ENCODE measurements at regions not wholly inside any gene's neighbourhood (a gene's known extent, or its start where the extent isn't known, plus 50 kb on each side); places are given as distances from the start of the nearest gene placed in this dataset.
"Not testable (repeated sequence)": the region's sequence is repeated elsewhere in the genome, so short reads cannot be mapped to it uniquely, and the experiment has no call there.

DNA sequence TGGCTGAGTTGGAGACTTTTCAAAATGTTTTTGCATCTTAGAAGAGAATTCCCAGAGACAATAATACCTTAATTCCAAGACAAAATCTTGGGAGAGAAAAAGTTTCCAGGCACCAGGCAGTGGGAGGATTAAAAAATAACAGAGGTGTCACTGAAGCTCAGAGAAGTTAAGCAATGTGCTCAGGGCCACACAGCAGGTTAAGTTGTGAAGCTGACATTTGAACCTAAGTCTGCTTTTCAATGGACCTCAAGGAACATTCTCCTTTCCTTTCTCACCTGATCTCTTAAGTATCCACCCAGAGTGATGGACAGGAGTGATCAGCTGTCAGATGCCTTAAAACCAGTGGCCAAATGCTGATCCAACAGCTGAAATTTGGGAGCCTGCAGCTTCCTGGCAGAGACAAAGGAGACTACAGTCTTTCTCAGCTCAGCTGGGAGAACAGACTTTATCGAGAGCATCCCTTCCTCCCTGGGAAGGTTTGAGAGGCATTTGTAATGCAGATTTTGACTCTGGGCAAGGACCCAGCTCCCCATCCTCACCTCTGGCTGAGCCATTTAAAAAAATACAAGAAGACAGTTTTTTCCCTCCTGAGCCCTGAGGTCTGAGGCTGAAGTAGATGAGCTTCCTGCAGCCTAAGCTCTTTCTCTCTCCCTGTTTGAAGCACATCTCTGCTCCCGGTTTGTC is 174.9 kb upstream of the RPH3A start:
- DNase-seq: no peak

- no peak for DNase-seq
Observed at GRCh38 chr12:112617153-112617505, 174.4 kb upstream of the RPH3A start.

GRCh38 chr12:112627851-112628250 is 163.7 kb upstream of the RPH3A start:
- no peak for DNase-seq

GRCh38 chr12:112631974-112632373 is 159.6 kb upstream of the RPH3A start:
- not testable (repeated sequence) for DNase-seq

- no peak for DNase-seq
Observed at GRCh38 chr12:112635036-112635435, 156.5 kb upstream of the RPH3A start.

- no peak for DNase-seq
Observed at GRCh38 chr12:112638420-112638819, 153.1 kb upstream of the RPH3A start.

DNA sequence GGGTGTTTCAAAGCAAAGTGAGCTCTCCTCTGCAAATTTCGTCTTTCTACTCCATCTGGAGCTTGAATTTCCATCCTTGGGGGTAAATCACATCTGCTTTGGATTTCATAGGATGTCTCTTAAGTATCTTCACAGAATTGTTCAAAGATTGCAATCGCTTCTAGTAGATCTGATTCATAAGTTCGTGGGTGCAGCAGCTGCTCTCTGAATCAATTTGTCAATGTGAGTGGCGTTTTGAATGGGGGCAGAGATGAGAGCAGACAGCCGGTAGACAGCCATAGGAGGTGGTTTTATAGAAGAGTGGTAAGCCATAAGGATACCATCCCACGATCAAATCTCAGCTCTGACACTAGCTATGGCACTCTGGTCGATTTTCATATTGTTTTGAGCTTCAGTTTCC is 146.0 kb upstream of the RPH3A start:
- DNase-seq: no peak

DNA sequence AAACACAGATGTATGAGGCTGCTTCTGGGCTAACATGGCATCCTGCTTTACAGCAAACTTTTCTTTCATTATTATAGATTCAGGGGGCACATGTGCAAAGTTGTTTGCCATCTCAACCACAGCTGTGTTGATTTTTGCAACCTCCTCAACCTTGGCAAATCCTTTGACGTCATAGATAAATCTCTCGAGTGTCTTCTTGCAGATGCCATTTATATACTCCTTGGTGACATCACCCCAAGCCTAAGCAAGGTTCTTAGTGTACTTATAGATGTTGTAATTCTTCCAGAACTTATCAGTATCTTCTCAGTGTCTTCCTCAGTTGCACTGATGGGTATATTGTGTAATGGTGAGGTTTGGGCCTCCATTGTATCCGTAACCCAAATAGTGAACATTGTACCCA is 135.4 kb upstream of the RPH3A start:
- no peak for DNase-seq

DNA sequence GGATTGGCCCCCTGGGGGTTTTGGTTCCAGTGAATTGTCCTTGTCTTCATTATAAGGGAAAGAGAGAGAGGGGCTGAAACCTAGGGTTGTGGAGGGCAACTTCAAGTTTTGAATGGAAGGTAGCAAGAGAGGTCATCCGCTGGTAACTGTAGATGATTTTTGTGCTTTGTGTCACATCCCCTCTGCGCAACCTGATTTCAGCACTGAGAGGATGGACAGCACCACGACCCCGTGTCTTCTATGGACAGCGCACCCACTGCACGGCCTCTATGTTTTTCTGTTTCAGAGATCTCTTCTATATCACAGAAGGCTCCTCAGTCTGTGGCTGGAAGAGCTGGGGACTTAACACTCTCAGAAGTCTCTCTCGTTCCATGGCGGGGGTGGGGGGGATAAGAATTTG is 127.0 kb upstream of the RPH3A start:
- no peak for DNase-seq

DNA sequence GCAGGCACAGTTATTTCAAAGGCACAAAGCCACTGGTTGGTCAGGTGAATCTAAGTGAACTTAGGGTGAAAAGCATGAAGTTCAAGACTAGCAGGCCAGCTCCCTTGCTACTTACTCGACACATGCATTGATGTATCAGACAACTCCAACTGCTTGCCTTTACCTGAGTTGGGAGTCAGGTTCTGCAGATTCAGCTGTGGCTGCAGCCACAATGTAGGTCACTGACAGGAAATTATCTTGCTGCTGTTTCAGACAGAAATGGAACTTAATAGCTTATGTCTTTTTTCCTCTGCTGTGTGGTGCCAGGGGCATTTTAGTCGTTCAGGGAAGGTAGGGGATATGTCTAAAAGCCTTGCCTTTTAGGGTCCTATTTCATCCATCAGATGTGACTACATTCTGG is 125.6 kb upstream of the RPH3A start:
- DNase-seq: no peak

GRCh38 chr12:112671564-112671963 is 120.0 kb upstream of the RPH3A start:
- DNase-seq: no peak

DNA sequence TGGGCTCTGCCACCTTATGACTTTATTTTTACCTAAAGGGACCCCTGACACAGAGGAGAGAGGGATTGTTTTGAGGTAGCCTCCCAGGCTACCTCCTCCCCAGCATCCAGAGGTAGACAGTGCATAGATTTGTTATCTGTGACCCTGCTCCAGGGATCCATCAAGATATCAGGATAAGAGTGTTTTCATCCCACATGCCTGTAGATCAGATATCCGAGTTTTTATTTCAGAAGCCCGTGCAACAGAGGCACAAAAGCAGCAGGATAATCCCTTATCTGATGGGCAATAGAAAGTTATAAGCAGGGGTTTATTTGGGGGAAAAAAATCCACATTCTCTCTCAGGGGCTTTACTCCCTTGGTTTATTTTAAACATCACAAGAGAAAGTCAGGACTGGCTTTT is 117.0 kb upstream of the RPH3A start:
- DNase-seq: no peak

GRCh38 chr12:112676507-112676906 is 115.0 kb upstream of the RPH3A start:
- no peak for DNase-seq

DNA sequence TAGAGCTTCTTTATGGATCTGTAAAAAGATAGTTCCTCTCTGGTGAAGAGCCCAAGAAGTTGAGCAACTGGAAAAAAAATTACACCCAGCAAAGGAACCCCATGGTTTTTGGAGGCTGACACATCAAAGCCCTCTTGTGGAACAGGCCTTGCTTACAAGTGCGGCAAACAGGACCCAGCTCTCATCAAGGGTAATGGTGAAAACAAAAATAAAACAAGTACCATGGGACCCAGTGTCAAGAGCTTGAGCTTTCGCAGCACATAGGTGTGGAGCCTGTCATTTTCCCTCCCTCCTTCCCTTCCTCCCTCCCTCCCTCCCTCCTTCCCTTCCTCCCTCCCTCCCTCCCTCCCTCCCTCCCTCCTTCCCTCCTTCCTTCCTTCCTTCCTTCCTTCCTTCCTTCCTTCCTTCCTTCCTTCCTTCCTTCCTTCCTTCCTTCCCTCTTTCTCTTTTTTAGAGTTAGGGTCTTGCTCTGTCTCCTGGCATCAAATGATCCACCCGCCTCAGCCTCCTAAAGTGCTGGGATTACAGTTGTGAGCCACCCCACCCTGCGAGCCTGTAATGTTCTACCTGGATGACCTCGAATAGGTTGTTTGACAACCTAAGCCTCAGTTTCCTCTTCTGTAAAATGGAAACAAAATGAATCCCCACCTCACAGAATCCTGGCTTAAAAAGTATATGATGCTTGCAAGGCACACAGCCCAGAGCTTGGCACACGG is 114.3 kb upstream of the RPH3A start:
- no peak for DNase-seq

DNA sequence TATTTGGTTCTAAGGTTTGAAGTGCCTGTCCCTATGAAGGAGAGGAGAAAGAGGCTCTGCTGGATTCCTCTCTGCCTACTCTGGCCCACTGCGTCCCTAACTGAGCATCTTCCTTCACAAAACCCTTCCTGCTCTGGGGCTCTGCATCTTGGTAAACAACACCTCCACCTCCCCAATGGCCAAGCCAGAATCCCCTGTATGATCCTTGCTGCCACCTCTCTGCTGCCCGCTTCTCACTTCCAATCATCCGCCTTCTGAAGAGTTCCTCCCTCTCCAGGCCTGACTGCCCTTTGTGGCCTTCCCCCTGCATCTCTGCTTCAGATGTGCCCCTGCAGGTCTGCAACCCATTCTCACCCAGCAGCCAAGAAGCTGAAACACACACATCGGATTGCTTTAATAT is 110.6 kb upstream of the RPH3A start:
- no peak for DNase-seq

GRCh38 chr12:112682586-112682985 is 109.0 kb upstream of the RPH3A start:
- no peak for DNase-seq

- DNase-seq: no peak
Observed at GRCh38 chr12:112684742-112685141, 106.8 kb upstream of the RPH3A start.

GRCh38 chr12:112685321-112685720 is 106.2 kb upstream of the RPH3A start:
- no peak for DNase-seq

GRCh38 chr12:112686373-112686772 is 105.2 kb upstream of the RPH3A start:
- peak; percentile 87 for DNase-seq

DNA sequence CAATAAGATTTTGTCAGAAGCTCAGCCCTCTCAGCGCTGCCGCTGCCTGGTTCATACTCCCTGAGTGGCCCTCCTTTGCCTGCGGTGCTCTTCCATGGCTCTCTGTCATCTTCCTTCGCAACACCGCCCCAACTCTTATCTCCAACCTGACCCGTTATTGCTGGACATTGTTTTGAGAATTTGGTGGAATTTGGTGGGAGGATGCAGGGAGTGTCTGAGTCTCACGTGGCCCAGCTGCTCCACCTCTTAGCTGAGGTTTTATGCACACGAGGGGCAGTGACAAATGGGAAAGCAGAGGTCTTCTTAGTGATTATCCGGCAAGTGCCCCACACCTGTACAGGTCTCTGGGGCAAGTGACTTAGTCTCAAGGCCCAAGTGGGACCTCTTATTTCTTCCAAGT is 97.5 kb upstream of the RPH3A start:
- DNase-seq: no peak

DNA sequence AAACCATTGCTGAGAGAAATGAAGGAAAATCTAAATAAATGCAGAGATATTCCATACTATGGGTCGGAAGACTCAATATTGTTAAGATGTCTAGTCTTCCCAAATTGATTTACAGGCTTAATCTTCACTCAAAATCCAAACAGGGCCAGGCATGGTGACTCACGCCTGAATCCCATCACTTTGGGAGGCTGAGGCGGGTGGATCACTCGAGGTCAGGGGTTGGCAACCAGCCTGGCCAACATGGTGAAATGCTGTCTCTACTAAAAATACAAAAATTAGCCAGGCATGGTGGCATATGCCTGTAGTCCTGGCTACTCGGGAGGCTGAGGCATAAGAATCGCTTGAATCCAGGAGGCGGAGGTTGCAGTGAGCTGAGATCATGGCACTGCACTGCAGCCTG is 94.1 kb upstream of the RPH3A start:
- not testable (repeated sequence) for DNase-seq

- DNase-seq: no peak
Observed at GRCh38 chr12:112705037-112705632, 86.4 kb upstream of the RPH3A start.

DNA sequence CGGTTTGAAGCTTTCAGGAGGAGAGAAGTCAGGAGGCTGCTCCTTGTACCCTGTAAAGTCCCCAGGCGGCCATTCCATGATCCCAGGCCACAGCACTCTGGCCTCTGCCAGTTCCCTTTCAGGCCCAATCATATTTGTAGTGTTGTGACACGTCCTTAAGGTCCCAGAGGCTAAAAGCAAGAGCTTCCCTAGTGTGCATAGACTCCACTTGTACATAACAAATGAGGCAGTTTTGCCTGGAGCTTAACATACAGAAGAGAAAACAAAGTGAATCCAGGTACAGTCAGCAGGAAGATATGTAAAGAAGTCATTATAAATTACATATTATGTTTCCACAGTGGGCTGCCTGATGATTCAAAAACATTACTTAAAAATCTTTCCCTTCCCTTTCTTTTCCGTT is 81.1 kb upstream of the RPH3A start:
- DNase-seq: no peak

DNA sequence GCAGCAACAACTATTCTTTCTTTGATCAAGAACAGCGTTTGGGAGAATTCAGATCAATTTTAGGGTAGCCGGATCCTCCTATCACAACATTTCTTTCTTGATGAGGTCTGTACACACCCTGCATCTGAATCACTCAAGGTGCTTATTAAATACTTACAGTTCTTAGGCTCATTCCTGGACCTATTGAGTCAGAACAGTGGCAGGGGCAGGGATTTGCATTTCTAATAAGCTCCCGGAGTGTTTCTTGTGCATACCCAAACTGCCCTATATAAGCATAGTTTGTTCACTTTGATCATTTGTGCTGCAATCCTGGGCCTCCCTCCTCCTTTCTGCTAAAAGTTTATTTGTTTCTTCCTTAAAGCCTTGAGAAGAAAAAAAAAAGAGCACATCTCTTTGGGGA is 80.5 kb upstream of the RPH3A start:
- no peak for DNase-seq

GRCh38 chr12:112711507-112711906 is 80.0 kb upstream of the RPH3A start:
- DNase-seq: no peak
